Heart left ventricle (tissue), 16 donors: ENCODE measurements at regions not wholly inside any gene's neighbourhood (a gene's known extent, or its start where the extent isn't known, plus 50 kb on each side); places are given as distances from the start of the nearest gene placed in this dataset.

Experiments used
- ATAC-seq, 4 donors: fragments of 200-7000 bp; cut with Tn5 transposase; one replicate each; pipeline ENCODE4 v1.9.1; 2020 to 2022; ENCODE audit warnings: moderate library complexity in 4 of 4, mild to moderate bottlenecking in 3 of 4, moderate number of reproducible peaks in 1 of 4
- DNase-seq, 5 donors: peaks; one replicate each; pipeline ENCODE4 v3.0.0-alpha.2; 2020
- H3K27ac ChIP-seq, 12 donors: fragments of 200-600 bp; sonication (generic) in 4 of 12; one replicate each; pipeline versions ENCODE4 v1.5.0 to v1.8.0; 2016 to 2022; ENCODE audit warnings: mild to moderate bottlenecking in 2 of 12
- H3K27me3 ChIP-seq, 9 donors: fragments of 200-600 bp; sonication (generic) in 2 of 9; one replicate each; pipeline versions ENCODE4 v1.5.1 to v1.8.0; 2016 to 2022; ENCODE audit warnings: mild to moderate bottlenecking in 3 of 9
- H3K36me3 ChIP-seq, 9 donors: fragments of 200-600 bp; sonication (generic) in 2 of 9; one replicate each; pipeline versions ENCODE4 v1.5.0 to v1.8.0; 2018 to 2022; ENCODE audit warnings: mild to moderate bottlenecking in 2 of 9
- H3K4me1 ChIP-seq, 12 donors: fragments of 200-600 bp; sonication (generic) in 4 of 12; one replicate each; pipeline versions ENCODE4 v1.5.0 to v1.8.0; 2016 to 2022; ENCODE audit warnings: mild to moderate bottlenecking in 3 of 12
- H3K4me3 ChIP-seq, 12 donors: fragments of 200-600 bp; sonication (generic) in 4 of 12; one replicate each; pipeline versions ENCODE4 v1.5.0 to v1.8.0; 2017 to 2022; ENCODE audit warnings: mild to moderate bottlenecking in 9 of 12, moderate library complexity in 4 of 12
- H3K9me3 ChIP-seq, 12 donors: fragments of 200-600 bp; sonication (generic) in 4 of 12; one replicate each; pipeline versions ENCODE4 v1.5.0 to v1.8.0; 2016 to 2022; ENCODE audit warnings: mild to moderate bottlenecking in 1 of 12
- POLR2A ChIP-seq, 2 donors: fragments of 450-650 bp; IDR thresholded peaks; one replicate each; pipeline ENCODE4 v1.6.1; 2017; ENCODE audit warnings: antibody characterized with exemption in 2 of 2, mild to moderate bottlenecking in 2 of 2, moderate library complexity in 2 of 2
- WGBS, 4 donors: extraction: QIAGEN DNeasy Blood & Tissue Kit in 2 of 4; methylation state at CpG; one replicate each; pipeline versions ENCODE4 v1.1.5 to v1.1.7; 2013 to 2018; 5-methylcytosine and 5-hydroxymethylcytosine counted together
- intact Hi-C, 10 donors: fragments of 100-400 bp; cut with DNase I; formaldehyde crosslinking; loops; one replicate each; pipeline versions ENCODE4 v1.11.1 to v1.14.2; 2022
- TF ChIP-seq, protein P1 (sequence below), 12 donors: fragments of 200-600 bp; sonication (generic) in 4 of 12; IDR thresholded peaks; one replicate each; pipeline versions ENCODE4 v1.5.0 to v1.8.0; 2018 to 2022; ENCODE audit warnings: antibody characterized with exemption in 12 of 12, mild to moderate bottlenecking in 5 of 12
- donor health status: ischemic (EF 13 %, LVEDD 7.1; RV severe dilation, severe dysfunction).
- donor health status: healthy with polysubstance abuse.
- donor health status: DM: no; HTN: yes; CAD: no.
- donor health status: DM: no; HTN: no; CAD: no.
- donor health status: ischemic (EF 25% LVEDD 6.9; RV normal size, moderate dysfunction).
- donor health status: ischemic (EF 25% LVEDD 5.7; RV mildly dilated, moderate dysfunction).
- donor health status: healthy.
- donor health status: DM: yes; HTN: yes; CAD: no.
- donor health status: ischemic (EF 35%, LVEDD 5.7; RV mildly dilated, moderate dysfunction).
- donor health status: nonischemic (EF 11% LVEDD 7.7; RV severe dilation, severe dysfunction).
- donor health status: DM: yes; HTN: yes; CAD: no.
- donor health status: PGD.
- donor health status: ischemic (EF 29% LVEDD 5.4; RV normal size, mild dysfunction).
- donor health status: nonischemic (EF 23%, LVEDD 6.1; RV moderate dilation, normal function).

DNA sequence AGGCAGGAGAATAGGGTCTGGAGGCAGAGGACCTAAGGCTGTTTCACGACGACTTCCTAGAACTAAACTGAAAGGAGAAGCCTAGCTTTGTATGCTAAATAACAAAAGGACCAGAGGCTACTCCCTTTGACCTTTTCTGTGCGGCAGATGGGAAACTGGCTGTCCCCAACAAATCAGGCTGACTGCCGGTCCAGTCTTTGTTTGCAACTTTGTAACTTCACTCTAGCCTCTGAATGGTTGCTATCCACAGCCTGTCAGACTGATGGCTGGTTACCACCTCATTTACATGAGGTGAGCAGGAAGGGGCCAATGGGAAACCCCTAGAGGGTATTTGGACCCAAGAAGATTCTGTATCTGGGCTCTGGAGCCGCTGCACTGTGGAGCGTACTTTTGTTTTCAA, 132.6 kb upstream of the SHH start:
- intact Hi-C loops, result no loop called here
- DNase-seq (no peak), ATAC-seq (no peak)
- Histone ChIP-seq H3K4me3 (no peak overlapping the region), H3K9me3 (peaks cover 0 to 6% (median 0%) of the 10 kb centered on the region in 12 donors), H3K27me3 (peaks cover 0 to 30% (median 0%) of the 10 kb centered on the region in 9 donors), H3K36me3 (no peaks in the 10 kb centered on the region), H3K4me1 (no peaks in the 10 kb centered on the region), H3K27ac (no peak overlapping the region)
- TF ChIP-seq, protein P1, sequence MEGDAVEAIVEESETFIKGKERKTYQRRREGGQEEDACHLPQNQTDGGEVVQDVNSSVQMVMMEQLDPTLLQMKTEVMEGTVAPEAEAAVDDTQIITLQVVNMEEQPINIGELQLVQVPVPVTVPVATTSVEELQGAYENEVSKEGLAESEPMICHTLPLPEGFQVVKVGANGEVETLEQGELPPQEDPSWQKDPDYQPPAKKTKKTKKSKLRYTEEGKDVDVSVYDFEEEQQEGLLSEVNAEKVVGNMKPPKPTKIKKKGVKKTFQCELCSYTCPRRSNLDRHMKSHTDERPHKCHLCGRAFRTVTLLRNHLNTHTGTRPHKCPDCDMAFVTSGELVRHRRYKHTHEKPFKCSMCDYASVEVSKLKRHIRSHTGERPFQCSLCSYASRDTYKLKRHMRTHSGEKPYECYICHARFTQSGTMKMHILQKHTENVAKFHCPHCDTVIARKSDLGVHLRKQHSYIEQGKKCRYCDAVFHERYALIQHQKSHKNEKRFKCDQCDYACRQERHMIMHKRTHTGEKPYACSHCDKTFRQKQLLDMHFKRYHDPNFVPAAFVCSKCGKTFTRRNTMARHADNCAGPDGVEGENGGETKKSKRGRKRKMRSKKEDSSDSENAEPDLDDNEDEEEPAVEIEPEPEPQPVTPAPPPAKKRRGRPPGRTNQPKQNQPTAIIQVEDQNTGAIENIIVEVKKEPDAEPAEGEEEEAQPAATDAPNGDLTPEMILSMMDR (IDR thresholded peaks at IDR 0.05), result no peak
- TF ChIP-seq POLR2A (IDR thresholded peaks at IDR 0.05), result no peak
- 83 to 90% (median 88%) methylated on average over 6 of the region's 6 CpGs for WGBS, 4 donors

DNA sequence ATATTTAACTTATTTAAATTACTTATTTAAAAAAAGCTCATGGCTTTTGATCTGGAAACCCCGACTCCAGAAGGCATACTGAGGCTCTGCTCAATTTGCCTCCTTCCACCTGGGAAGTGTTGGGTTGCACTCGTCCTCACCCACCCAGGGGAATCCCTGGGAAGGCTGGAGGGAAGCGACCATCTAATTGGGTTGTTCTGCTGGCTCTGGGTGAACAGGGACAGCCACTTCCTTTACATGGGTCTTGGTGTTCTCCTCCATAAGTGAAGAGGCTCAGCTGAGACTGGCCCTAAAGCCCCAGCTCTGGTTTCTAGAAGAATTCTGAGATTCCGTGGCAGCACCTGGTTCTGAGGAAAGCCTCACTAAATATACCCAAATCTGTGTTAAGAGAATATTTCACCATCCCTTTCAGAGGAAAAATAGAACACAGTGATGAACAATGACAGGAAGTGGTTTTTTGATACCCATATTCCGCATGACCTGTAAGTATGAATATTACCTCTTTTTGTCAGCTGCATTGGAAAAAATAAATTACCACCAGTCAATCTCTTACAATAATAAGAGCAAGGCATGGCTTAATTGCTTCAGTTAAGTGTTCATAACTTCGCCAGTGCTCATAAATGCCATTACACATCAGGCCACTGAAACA, 131.1 kb upstream of the SHH start:
- Histone ChIP-seq H3K36me3 (no peaks in the 10 kb centered on the region), H3K4me1 (no peaks in the 10 kb centered on the region), H3K9me3 (peaks cover 0 to 6% (median 0%) of the 10 kb centered on the region in 12 donors), H3K27ac (no peak overlapping the region), H3K4me3 (no peak overlapping the region), H3K27me3 (peaks cover 0 to 26% (median 0%) of the 10 kb centered on the region in 9 donors)
- TF ChIP-seq, protein P1 (IDR thresholded peaks at IDR 0.05), result no peak
- no peak for TF ChIP-seq POLR2A (IDR thresholded peaks at IDR 0.05)
- no peak for ATAC-seq
- WGBS, 4 donors, result 63 to 65% (median 64%) methylated on average over 5 to 6 of the region's 6 CpGs
- intact Hi-C loops, result no loop called here
- no peak for DNase-seq

DNA sequence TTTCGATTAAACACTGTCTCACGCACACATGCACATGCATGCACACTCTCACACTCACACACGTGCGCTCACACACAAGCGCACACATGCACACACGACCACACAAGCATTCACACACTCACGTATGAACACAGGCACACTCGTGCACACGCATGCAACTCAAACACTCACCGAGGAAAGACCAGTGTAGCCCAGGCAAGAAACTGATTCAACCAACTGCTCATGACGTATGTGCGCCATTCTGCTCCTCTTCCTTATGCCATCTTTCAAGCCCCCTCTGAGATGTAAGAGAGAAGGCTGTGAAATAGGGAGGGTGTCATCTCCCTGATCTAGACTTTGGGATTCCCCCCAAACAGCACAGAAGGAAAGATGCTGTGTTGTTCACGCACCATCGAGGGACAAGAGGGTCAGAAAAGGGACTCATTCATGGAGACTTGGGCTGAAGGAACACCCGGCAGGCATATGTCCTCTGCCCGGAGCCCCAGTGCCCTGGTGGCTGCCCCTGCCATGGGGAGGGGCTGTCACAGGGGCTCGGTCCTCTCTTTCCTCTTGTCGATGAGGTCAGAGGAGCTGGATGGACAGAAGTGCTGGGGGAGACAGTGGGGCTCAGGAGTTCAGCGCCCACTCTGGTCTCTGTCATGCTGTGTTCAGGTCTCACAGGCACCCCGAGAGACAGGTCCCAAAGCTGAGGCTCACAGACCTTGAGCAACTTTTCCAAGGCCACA, 130.1 kb upstream of the SHH start:
- ATAC-seq, result no peak
- H3K9me3 ChIP-seq, result peaks cover 0 to 6% (median 0%) of the 10 kb centered on the region in 12 donors
- peaks cover 0 to 24% (median under 1%) of the 10 kb centered on the region in 9 donors for H3K27me3 ChIP-seq
- no peak for DNase-seq
- H3K4me3 ChIP-seq, result no peak overlapping the region
- H3K36me3 ChIP-seq, result no peaks in the 10 kb centered on the region
- WGBS, 4 donors, result 78 to 84% (median 82%) methylated on average over 20 of the region's 20 CpGs
- TF ChIP-seq POLR2A (IDR thresholded peaks at IDR 0.05), result no peak
- TF ChIP-seq, protein P1 (IDR thresholded peaks at IDR 0.05), result no peak
- intact Hi-C loops, result no loop called here
- H3K4me1 ChIP-seq, result no peaks in the 10 kb centered on the region
- no peak overlapping the region for H3K27ac ChIP-seq

GRCh38 chr7:155941688-155942087, 129.4 kb upstream of the SHH start:
- ATAC-seq, result no peak
- Histone ChIP-seq H3K36me3 (no peaks in the 10 kb centered on the region), H3K4me3 (no peak overlapping the region), H3K9me3 (peaks cover 0 to 6% (median 0%) of the 10 kb centered on the region in 12 donors), H3K27ac (no peak overlapping the region), H3K27me3 (peaks cover 0 to 24% (median 3%) of the 10 kb centered on the region in 9 donors), H3K4me1 (no peaks in the 10 kb centered on the region)
- DNase-seq, result no peak
- WGBS, 4 donors, result 26 to 34% (median 31%) methylated on average over 4 of the region's 4 CpGs
- intact Hi-C loops, result no loop called here
- TF ChIP-seq, protein P1 (IDR thresholded peaks at IDR 0.05), result no peak
- TF ChIP-seq POLR2A (IDR thresholded peaks at IDR 0.05), result no peak
